GM23248 (cell line): ENCODE measurements at regions not wholly inside any gene's neighbourhood (a gene's known extent, or its start where the extent isn't known, plus 50 kb on each side); places are given as distances from the start of the nearest gene placed in this dataset.

Experiments used
- EZH2 ChIP-seq: fragments of 200-600 bp; sonication (generic); IDR thresholded peaks from 2 replicates; pipeline ENCODE4 v1.6.1; 2018; ENCODE audit warnings: antibody characterized with exemption, mild to moderate bottlenecking; ENCODE audit not compliant: insufficient read depth, poor library complexity, severe bottlenecking
- EZH2phosphoT487 ChIP-seq: fragments of 200-600 bp; sonication (generic); IDR thresholded peaks from 2 replicates; pipeline ENCODE4 v1.6.1; 2018; ENCODE audit warnings: antibody characterized with exemption, moderate library complexity, mild to moderate bottlenecking, low read depth; ENCODE audit not compliant: insufficient read depth

GRCh38 chr10:43825984-43826383 is 177.3 kb upstream of the ZNF32 start:
- TF ChIP-seq EZH2: no peak
- no peak for TF ChIP-seq EZH2phosphoT487
